ENCODE measurements at regions not wholly inside any gene's neighbourhood (a gene's known extent, or its start where the extent isn't known, plus 50 kb on each side); places are given as distances from the start of the nearest gene placed in this dataset.

DNA sequence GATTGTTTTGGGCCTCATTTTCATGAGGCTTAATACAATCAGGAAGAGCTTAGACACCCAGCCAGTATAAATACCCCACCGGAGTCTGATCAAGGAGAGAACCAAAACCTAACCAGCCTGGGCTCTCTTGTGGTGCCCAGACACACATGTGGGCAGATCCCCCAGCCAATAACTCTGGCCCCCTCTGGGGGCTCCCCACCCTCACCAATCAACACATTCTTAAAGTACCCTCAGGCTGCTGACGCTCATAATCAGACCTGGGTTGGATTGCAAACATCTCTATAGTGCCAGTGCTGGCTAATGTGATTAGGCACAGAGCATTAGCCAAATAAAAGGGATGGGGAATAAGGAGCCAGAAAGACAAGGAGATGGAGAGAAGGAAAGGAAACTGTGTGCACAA lies 329.6 kb downstream of the BCL11A start:
- ATAC-seq: no peak
- H3K9me3 ChIP-seq (ENCODE audit: control insufficient read depth in 2 of 3, low read length in 3 of 3): no peaks in the 10 kb centered on the region
- H3K27me3 ChIP-seq (ENCODE audit: control insufficient read depth in 2 of 2, insufficient read depth in 2 of 2, low read length in 2 of 2): no peaks in the 10 kb centered on the region
- Mint-ChIP-seq H3K4me3 (no peak overlapping the region), H3K36me3 (no peaks in the 10 kb centered on the region), H3K9me3 (peaks cover 0 to under 1% (median 0%) of the 10 kb centered on the region in 11 donors), H3K27me3 (peaks cover 0 to 3% (median 0%) of the 10 kb centered on the region in 5 donors), H3K4me1 (no peaks in the 10 kb centered on the region), H3K27ac (no peak overlapping the region)
- no peak overlapping the region for H3K27ac ChIP-seq (ENCODE audit: low read depth, low read length)
- intact Hi-C loops (cut with micrococcal nuclease): no loop called here
- H3K4me3 ChIP-seq (ENCODE audit: low read length): no peak overlapping the region
- ChIA-PET POLR2A (no interaction called here), CTCF (no interaction called here)
- H3K36me3 ChIP-seq (ENCODE audit: control insufficient read depth in 2 of 3, insufficient read depth in 3 of 3, low read length in 3 of 3): no peaks in the 10 kb centered on the region
- DNase-seq: no peak
- no peaks in the 10 kb centered on the region for H3K4me1 ChIP-seq (ENCODE audit: control insufficient read depth in 2 of 2, insufficient read depth in 2 of 2, low read length in 2 of 2)

DNA sequence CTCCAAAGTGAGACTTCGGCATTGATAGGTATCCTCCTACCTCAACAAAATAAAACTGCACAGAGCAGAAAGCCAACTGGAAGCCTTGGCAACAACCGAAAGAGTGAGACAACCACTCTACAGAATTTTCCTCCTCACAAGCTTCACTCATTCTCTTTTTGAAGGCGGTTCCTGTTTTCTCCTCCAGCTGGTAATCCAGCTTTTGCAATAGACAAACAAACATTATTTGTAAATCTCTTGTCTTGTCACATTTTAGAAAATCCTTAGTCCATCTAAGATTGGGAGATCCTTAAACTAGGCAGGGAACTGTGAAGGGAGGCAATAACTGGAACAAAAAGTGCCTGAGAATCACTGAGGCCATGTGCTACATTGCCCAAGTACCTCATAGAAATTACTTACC lies 332.4 kb downstream of the BCL11A start:
- no peaks in the 10 kb centered on the region for H3K9me3 ChIP-seq (ENCODE audit: control insufficient read depth in 2 of 3, low read length in 3 of 3)
- peaks cover 0 to 1% (median 0%) of the 10 kb centered on the region in 7 donors for H3K4me1 Mint-ChIP-seq
- POLR2A ChIA-PET: no interaction called here

GRCh38 chr2:60219536-60219935 lies 333.9 kb downstream of the BCL11A start:
- no peaks in the 10 kb centered on the region for H3K9me3 ChIP-seq (ENCODE audit: control insufficient read depth in 2 of 3, low read length in 3 of 3)
- ATAC-seq (no peak), DNase-seq (no peak)
- no peak overlapping the region for H3K4me3 ChIP-seq (ENCODE audit: low read length)
- Mint-ChIP-seq H3K9me3 (no peaks in the 10 kb centered on the region), H3K27me3 (peaks cover 0 to 3% (median 0%) of the 10 kb centered on the region in 5 donors), H3K36me3 (no peaks in the 10 kb centered on the region), H3K4me3 (no peak overlapping the region), H3K27ac (no peak overlapping the region), H3K4me1 (peaks cover 0 to 1% (median 0%) of the 10 kb centered on the region in 7 donors)
- POLR2A ChIA-PET: no interaction called here
- H3K27me3 ChIP-seq (ENCODE audit: control insufficient read depth in 2 of 2, insufficient read depth in 2 of 2, low read length in 2 of 2): no peaks in the 10 kb centered on the region
- CTCF ChIA-PET: no interaction called here
- no peaks in the 10 kb centered on the region for H3K36me3 ChIP-seq (ENCODE audit: control insufficient read depth in 2 of 3, insufficient read depth in 3 of 3, low read length in 3 of 3)
- no peaks in the 10 kb centered on the region for H3K4me1 ChIP-seq (ENCODE audit: control insufficient read depth in 2 of 2, insufficient read depth in 2 of 2, low read length in 2 of 2)
- no peak overlapping the region for H3K27ac ChIP-seq (ENCODE audit: low read depth, low read length)
- intact Hi-C loops (cut with micrococcal nuclease): no loop called here

More for the DNA sequence above, 332.4 kb downstream of the BCL11A start:
- Histone ChIP-seq H3K4me3 (ENCODE audit: low read length) (no peak overlapping the region), H3K27ac (ENCODE audit: low read depth, low read length) (no peak overlapping the region), H3K36me3 (ENCODE audit: control insufficient read depth in 2 of 3, insufficient read depth in 3 of 3, low read length in 3 of 3) (no peaks in the 10 kb centered on the region), H3K27me3 (ENCODE audit: control insufficient read depth in 2 of 2, insufficient read depth in 2 of 2, low read length in 2 of 2) (no peaks in the 10 kb centered on the region), H3K4me1 (ENCODE audit: control insufficient read depth in 2 of 2, insufficient read depth in 2 of 2, low read length in 2 of 2) (no peaks in the 10 kb centered on the region)
- ATAC-seq (no peak), DNase-seq (no peak)
- intact Hi-C loops (cut with micrococcal nuclease): no loop called here
- no peaks in the 10 kb centered on the region for H3K36me3 Mint-ChIP-seq
- no peak overlapping the region for H3K27ac Mint-ChIP-seq
- H3K9me3 Mint-ChIP-seq: no peaks in the 10 kb centered on the region
- peaks cover 0 to 3% (median 0%) of the 10 kb centered on the region in 5 donors for H3K27me3 Mint-ChIP-seq
- no peak overlapping the region for H3K4me3 Mint-ChIP-seq
- CTCF ChIA-PET: no interaction called here

DNA sequence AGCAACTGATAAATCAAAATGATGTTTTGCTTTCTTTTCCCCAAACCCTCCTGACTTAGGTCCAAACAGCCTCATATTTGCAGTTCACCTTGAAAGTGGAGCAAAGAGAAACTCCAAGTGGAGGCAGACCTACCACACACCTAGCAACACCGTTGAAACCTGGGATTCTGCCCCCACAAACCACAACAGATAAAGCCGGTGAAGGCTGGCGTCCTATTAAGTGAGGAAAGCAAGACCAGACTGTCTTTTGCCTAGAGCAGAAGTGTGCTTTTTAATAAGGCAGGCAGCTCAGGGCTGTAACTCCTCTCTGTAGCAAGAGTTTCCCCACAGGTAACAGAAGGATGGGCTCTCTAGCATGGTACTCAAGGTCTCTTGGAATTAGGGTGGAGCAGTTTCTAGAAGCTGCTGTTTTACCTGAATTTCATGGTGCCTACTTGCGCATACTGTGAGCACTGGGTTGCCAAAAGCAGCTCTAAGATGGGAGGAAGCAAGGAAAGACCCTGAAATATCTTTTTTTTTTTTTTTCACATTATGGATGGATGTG lies 336.9 kb downstream of the BCL11A start:
- Histone ChIP-seq H3K27ac (ENCODE audit: low read depth, low read length) (no peak overlapping the region), H3K36me3 (ENCODE audit: control insufficient read depth in 2 of 3, insufficient read depth in 3 of 3, low read length in 3 of 3) (no peaks in the 10 kb centered on the region), H3K9me3 (ENCODE audit: control insufficient read depth in 2 of 3, low read length in 3 of 3) (no peaks in the 10 kb centered on the region), H3K4me1 (ENCODE audit: control insufficient read depth in 2 of 2, insufficient read depth in 2 of 2, low read length in 2 of 2) (no peaks in the 10 kb centered on the region), H3K4me3 (ENCODE audit: low read length) (no peak overlapping the region), H3K27me3 (ENCODE audit: control insufficient read depth in 2 of 2, insufficient read depth in 2 of 2, low read length in 2 of 2) (no peaks in the 10 kb centered on the region)
- peaks cover 0 to 1% (median 0%) of the 10 kb centered on the region in 7 donors for H3K4me1 Mint-ChIP-seq
- intact Hi-C loops (cut with micrococcal nuclease): no loop called here
- DNase-seq (no peak), ATAC-seq (no peak)
- no peak overlapping the region for H3K27ac Mint-ChIP-seq
- no peaks in the 10 kb centered on the region for H3K9me3 Mint-ChIP-seq
- peaks cover 0 to 3% (median 0%) of the 10 kb centered on the region in 5 donors for H3K27me3 Mint-ChIP-seq
- H3K36me3 Mint-ChIP-seq: no peaks in the 10 kb centered on the region
- ChIA-PET CTCF (no interaction called here), POLR2A (interaction anchor here (0.6 kb wide), 1 partner anchor 39 kb away, joined by 3 read pairs; no protein-coding TSS in a partner anchor)
- no peak overlapping the region for H3K4me3 Mint-ChIP-seq

DNA sequence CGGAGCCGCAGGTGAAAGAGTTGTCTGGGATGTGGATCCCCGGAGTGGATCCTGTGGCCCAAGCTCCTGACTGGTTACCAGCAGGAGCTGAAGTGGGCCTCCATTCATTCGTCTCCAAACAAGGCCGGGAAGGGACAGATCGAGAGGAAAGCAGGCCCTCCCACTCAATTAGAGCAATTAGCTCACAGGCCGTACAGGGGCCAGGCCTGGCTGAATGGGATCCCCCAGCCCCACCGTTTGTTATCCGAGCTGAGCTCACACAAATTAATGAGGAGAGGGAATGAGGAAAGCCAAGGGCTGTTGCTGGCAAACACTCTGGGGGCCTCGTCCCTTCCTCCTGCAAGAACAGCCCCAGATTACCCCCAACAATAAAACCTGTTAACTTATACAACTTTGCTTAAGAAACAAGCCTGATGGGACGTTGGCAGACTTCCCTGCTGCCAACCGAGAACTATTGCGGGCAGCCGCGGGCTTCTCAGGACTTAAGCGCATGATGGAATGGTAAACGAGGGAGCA lies 338.0 kb downstream of the BCL11A start:
- ChIA-PET POLR2A (no interaction called here), CTCF (no interaction called here)
- Histone ChIP-seq H3K9me3 (ENCODE audit: control insufficient read depth in 2 of 3, low read length in 3 of 3) (no peaks in the 10 kb centered on the region), H3K4me1 (ENCODE audit: control insufficient read depth in 2 of 2, insufficient read depth in 2 of 2, low read length in 2 of 2) (no peaks in the 10 kb centered on the region), H3K27ac (ENCODE audit: low read depth, low read length) (no peak overlapping the region), H3K4me3 (ENCODE audit: low read length) (no peak overlapping the region), H3K36me3 (ENCODE audit: control insufficient read depth in 2 of 3, insufficient read depth in 3 of 3, low read length in 3 of 3) (no peaks in the 10 kb centered on the region), H3K27me3 (ENCODE audit: control insufficient read depth in 2 of 2, insufficient read depth in 2 of 2, low read length in 2 of 2) (no peaks in the 10 kb centered on the region)
- H3K36me3 Mint-ChIP-seq: no peaks in the 10 kb centered on the region
- no peaks in the 10 kb centered on the region for H3K9me3 Mint-ChIP-seq
- no peak overlapping the region for H3K27ac Mint-ChIP-seq
- intact Hi-C loops (cut with micrococcal nuclease): no loop called here
- ATAC-seq (no peak), DNase-seq (no peak)
- H3K4me3 Mint-ChIP-seq: no peak overlapping the region
- peaks cover 0 to 3% (median 0%) of the 10 kb centered on the region in 5 donors for H3K27me3 Mint-ChIP-seq
- H3K4me1 Mint-ChIP-seq: peaks cover 0 to 1% (median 0%) of the 10 kb centered on the region in 7 donors

DNA sequence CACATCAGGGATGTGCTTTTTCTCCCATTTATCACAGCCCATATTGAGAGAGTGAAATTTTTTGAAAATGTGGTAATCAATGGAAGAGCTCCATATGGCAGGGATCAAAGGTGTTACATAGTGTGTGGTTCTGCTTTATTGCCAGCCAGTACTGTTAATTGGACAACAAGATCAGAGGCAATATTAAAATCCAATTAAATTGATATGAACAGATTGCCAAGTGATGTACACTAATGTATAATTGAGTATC lies 338.9 kb downstream of the BCL11A start:
- no peaks in the 10 kb centered on the region for H3K36me3 Mint-ChIP-seq
- Histone ChIP-seq H3K27me3 (ENCODE audit: control insufficient read depth in 2 of 2, insufficient read depth in 2 of 2, low read length in 2 of 2) (no peaks in the 10 kb centered on the region), H3K36me3 (ENCODE audit: control insufficient read depth in 2 of 3, insufficient read depth in 3 of 3, low read length in 3 of 3) (no peaks in the 10 kb centered on the region), H3K27ac (ENCODE audit: low read depth, low read length) (no peak overlapping the region), H3K4me1 (ENCODE audit: control insufficient read depth in 2 of 2, insufficient read depth in 2 of 2, low read length in 2 of 2) (no peaks in the 10 kb centered on the region), H3K4me3 (ENCODE audit: low read length) (no peak overlapping the region), H3K9me3 (ENCODE audit: control insufficient read depth in 2 of 3, low read length in 3 of 3) (no peaks in the 10 kb centered on the region)
- intact Hi-C loops (cut with micrococcal nuclease): no loop called here
- ChIA-PET POLR2A (no interaction called here), CTCF (no interaction called here)
- no peak overlapping the region for H3K4me3 Mint-ChIP-seq
- DNase-seq (no peak), ATAC-seq (no peak)
- H3K27me3 Mint-ChIP-seq: peaks cover 0 to 3% (median 0%) of the 10 kb centered on the region in 5 donors
- no peaks in the 10 kb centered on the region for H3K9me3 Mint-ChIP-seq
- peaks cover 0 to 1% (median 0%) of the 10 kb centered on the region in 7 donors for H3K4me1 Mint-ChIP-seq
- no peak overlapping the region for H3K27ac Mint-ChIP-seq

GRCh38 chr2:60213865-60214625 lies 339.4 kb downstream of the BCL11A start:
- Histone ChIP-seq H3K36me3 (ENCODE audit: control insufficient read depth in 2 of 3, insufficient read depth in 3 of 3, low read length in 3 of 3) (no peaks in the 10 kb centered on the region), H3K27me3 (ENCODE audit: control insufficient read depth in 2 of 2, insufficient read depth in 2 of 2, low read length in 2 of 2) (no peaks in the 10 kb centered on the region), H3K27ac (ENCODE audit: low read depth, low read length) (no peak overlapping the region), H3K4me1 (ENCODE audit: control insufficient read depth in 2 of 2, insufficient read depth in 2 of 2, low read length in 2 of 2) (no peaks in the 10 kb centered on the region), H3K9me3 (ENCODE audit: control insufficient read depth in 2 of 3, low read length in 3 of 3) (no peaks in the 10 kb centered on the region), H3K4me3 (ENCODE audit: low read length) (no peak overlapping the region)
- no peak overlapping the region for H3K27ac Mint-ChIP-seq
- H3K27me3 Mint-ChIP-seq: peaks cover 0 to 3% (median 0%) of the 10 kb centered on the region in 5 donors
- ATAC-seq (no peak), DNase-seq (no peak)
- intact Hi-C loops (cut with micrococcal nuclease): no loop called here
- peaks cover 0 to 1% (median 0%) of the 10 kb centered on the region in 7 donors for H3K4me1 Mint-ChIP-seq
- H3K9me3 Mint-ChIP-seq: no peaks in the 10 kb centered on the region
- ChIA-PET CTCF (no interaction called here), POLR2A (no interaction called here)
- no peaks in the 10 kb centered on the region for H3K36me3 Mint-ChIP-seq
- H3K4me3 Mint-ChIP-seq: no peak overlapping the region

Data from naive thymus-derived CD4-positive, alpha-beta T cell (primary cell).